B cell (primary cell): ENCODE measurements at regions not wholly inside any gene's neighbourhood (a gene's known extent, or its start where the extent isn't known, plus 50 kb on each side); places are given as distances from the start of the nearest gene placed in this dataset.
"Not testable (repeated sequence)": the region's sequence is repeated elsewhere in the genome, so short reads cannot be mapped to it uniquely, and the experiment has no call there.

Source experiments
- CTCF ChIP-seq: fragments of 200-600 bp; IDR thresholded peaks from one replicate; pipeline ENCODE4 v1.8.0; 2022; ENCODE audit warnings: antibody characterized with exemption, mild to moderate bottlenecking
- EZH2 ChIP-seq: IDR thresholded peaks from 2 replicates; pipeline ENCODE4 v1.6.1; 2012; ENCODE audit warnings: borderline replicate concordance, low read depth, mild to moderate bottlenecking, moderate library complexity, low read length; ENCODE audit not compliant: insufficient read depth, poor library complexity, severe bottlenecking

- TF ChIP-seq EZH2, CTCF: not testable (repeated sequence)
Observed at GRCh38 chr1:90281886-90282285, 287.0 kb downstream of the ZNF326 start.
